ENCODE measurements at regions not wholly inside any gene's neighbourhood (a gene's known extent, or its start where the extent isn't known, plus 50 kb on each side); places are given as distances from the start of the nearest gene placed in this dataset.
A peak's percentile ranks its signal among the peaks of the same experiment; 100 is the strongest.

- DNase-seq (ENCODE audit: insufficient read length, low spot score) (peak; percentile 5), FAIRE-seq (no peak)
These were observed 260.8 kb upstream of the PSMD7 start for GRCh38 chr16:74035816-74036215.

GRCh38 chr16:74034862-74035261 lies 261.8 kb upstream of the PSMD7 start:
- FAIRE-seq = no peak
- DNase-seq (ENCODE audit: insufficient read length, low spot score) = peak; percentile 10

GRCh38 chr16:74034200-74034599 lies 262.4 kb upstream of the PSMD7 start:
- DNase-seq (ENCODE audit: insufficient read length, low spot score) (no peak), FAIRE-seq (no peak)

- FAIRE-seq (no peak), DNase-seq (ENCODE audit: insufficient read length, low spot score) (no peak)
These were observed 263.1 kb upstream of the PSMD7 start for GRCh38 chr16:74033441-74033995.

GRCh38 chr16:74031551-74031950 lies 265.1 kb upstream of the PSMD7 start:
- DNase-seq (ENCODE audit: insufficient read length, low spot score) = no peak
- FAIRE-seq = no peak

- DNase-seq (ENCODE audit: insufficient read length, low spot score) = no peak
- FAIRE-seq = no peak
These were observed 266.5 kb upstream of the PSMD7 start for GRCh38 chr16:74030000-74030706.

- FAIRE-seq (no peak), DNase-seq (ENCODE audit: insufficient read length, low spot score) (no peak)
These were observed 267.4 kb upstream of the PSMD7 start for GRCh38 chr16:74029115-74029792.

- DNase-seq (ENCODE audit: insufficient read length, low spot score) (no peak), FAIRE-seq (peak; percentile 51)
These were observed 270.0 kb upstream of the PSMD7 start for GRCh38 chr16:74026373-74027281.

GRCh38 chr16:74024953-74025352 lies 271.7 kb upstream of the PSMD7 start:
- no peak for DNase-seq (ENCODE audit: insufficient read length, low spot score)
- FAIRE-seq = no peak

GRCh38 chr16:74020095-74020670 lies 276.4 kb upstream of the PSMD7 start:
- no peak for DNase-seq (ENCODE audit: insufficient read length, low spot score)
- FAIRE-seq = no peak

GRCh38 chr16:74019612-74020011 lies 277.0 kb upstream of the PSMD7 start:
- FAIRE-seq = no peak
- DNase-seq (ENCODE audit: insufficient read length, low spot score) = no peak

- no peak for FAIRE-seq
- DNase-seq (ENCODE audit: insufficient read length, low spot score) = no peak
These were observed 280.7 kb upstream of the PSMD7 start for GRCh38 chr16:74015953-74016352.

GRCh38 chr16:73998707-73999106 lies 297.9 kb upstream of the PSMD7 start:
- DNase-seq (ENCODE audit: insufficient read length, low spot score) (no peak), FAIRE-seq (no peak)

GRCh38 chr16:73997971-73998370 lies 298.6 kb upstream of the PSMD7 start:
- FAIRE-seq (no peak), DNase-seq (ENCODE audit: insufficient read length, low spot score) (no peak)

GRCh38 chr16:73997340-73997711 lies 299.3 kb upstream of the PSMD7 start:
- FAIRE-seq (no peak), DNase-seq (ENCODE audit: insufficient read length, low spot score) (no peak)

GRCh38 chr16:73996624-73997339 lies 299.8 kb upstream of the PSMD7 start:
- no peak for DNase-seq (ENCODE audit: insufficient read length, low spot score)
- no peak for FAIRE-seq

GRCh38 chr16:73993878-73994277 lies 302.7 kb upstream of the PSMD7 start:
- DNase-seq (ENCODE audit: insufficient read length, low spot score) (no peak), FAIRE-seq (no peak)

- FAIRE-seq (no peak), DNase-seq (ENCODE audit: insufficient read length, low spot score) (no peak)
These were observed 318.2 kb upstream of the PSMD7 start for GRCh38 chr16:73978407-73978784.

- no peak for FAIRE-seq
- DNase-seq (ENCODE audit: insufficient read length, low spot score) = no peak
These were observed 320.0 kb upstream of the PSMD7 start for GRCh38 chr16:73976644-73977043.

- no peak for DNase-seq (ENCODE audit: insufficient read length, low spot score)
- no peak for FAIRE-seq
These were observed 323.4 kb upstream of the PSMD7 start for GRCh38 chr16:73973174-73973573.
